WI38 (cell line): ENCODE measurements at regions not wholly inside any gene's neighbourhood (a gene's known extent, or its start where the extent isn't known, plus 50 kb on each side); places are given as distances from the start of the nearest gene placed in this dataset.
"Not testable (repeated sequence)": the region's sequence is repeated elsewhere in the genome, so short reads cannot be mapped to it uniquely, and the experiment has no call there.

Experiments used
- H3K4me3 ChIP-seq: 2 replicates; pipeline ENCODE4 v1.5.1; 2011; ENCODE audit warnings: low read depth, mild to moderate bottlenecking, control low read depth, low read length
- TF ChIP-seq, protein P1 (sequence below): IDR thresholded peaks from 2 replicates; pipeline ENCODE4 v1.5.1; 2012; ENCODE audit warnings: low read depth, mild to moderate bottlenecking, control low read depth, low read length

DNA sequence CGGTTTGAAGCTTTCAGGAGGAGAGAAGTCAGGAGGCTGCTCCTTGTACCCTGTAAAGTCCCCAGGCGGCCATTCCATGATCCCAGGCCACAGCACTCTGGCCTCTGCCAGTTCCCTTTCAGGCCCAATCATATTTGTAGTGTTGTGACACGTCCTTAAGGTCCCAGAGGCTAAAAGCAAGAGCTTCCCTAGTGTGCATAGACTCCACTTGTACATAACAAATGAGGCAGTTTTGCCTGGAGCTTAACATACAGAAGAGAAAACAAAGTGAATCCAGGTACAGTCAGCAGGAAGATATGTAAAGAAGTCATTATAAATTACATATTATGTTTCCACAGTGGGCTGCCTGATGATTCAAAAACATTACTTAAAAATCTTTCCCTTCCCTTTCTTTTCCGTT is 81.1 kb upstream of the RPH3A start:
- TF ChIP-seq, protein P1, sequence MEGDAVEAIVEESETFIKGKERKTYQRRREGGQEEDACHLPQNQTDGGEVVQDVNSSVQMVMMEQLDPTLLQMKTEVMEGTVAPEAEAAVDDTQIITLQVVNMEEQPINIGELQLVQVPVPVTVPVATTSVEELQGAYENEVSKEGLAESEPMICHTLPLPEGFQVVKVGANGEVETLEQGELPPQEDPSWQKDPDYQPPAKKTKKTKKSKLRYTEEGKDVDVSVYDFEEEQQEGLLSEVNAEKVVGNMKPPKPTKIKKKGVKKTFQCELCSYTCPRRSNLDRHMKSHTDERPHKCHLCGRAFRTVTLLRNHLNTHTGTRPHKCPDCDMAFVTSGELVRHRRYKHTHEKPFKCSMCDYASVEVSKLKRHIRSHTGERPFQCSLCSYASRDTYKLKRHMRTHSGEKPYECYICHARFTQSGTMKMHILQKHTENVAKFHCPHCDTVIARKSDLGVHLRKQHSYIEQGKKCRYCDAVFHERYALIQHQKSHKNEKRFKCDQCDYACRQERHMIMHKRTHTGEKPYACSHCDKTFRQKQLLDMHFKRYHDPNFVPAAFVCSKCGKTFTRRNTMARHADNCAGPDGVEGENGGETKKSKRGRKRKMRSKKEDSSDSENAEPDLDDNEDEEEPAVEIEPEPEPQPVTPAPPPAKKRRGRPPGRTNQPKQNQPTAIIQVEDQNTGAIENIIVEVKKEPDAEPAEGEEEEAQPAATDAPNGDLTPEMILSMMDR = no peak
- no peak overlapping the region for H3K4me3 ChIP-seq

DNA sequence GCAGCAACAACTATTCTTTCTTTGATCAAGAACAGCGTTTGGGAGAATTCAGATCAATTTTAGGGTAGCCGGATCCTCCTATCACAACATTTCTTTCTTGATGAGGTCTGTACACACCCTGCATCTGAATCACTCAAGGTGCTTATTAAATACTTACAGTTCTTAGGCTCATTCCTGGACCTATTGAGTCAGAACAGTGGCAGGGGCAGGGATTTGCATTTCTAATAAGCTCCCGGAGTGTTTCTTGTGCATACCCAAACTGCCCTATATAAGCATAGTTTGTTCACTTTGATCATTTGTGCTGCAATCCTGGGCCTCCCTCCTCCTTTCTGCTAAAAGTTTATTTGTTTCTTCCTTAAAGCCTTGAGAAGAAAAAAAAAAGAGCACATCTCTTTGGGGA is 80.5 kb upstream of the RPH3A start:
- TF ChIP-seq, protein P1 = no peak

DNA sequence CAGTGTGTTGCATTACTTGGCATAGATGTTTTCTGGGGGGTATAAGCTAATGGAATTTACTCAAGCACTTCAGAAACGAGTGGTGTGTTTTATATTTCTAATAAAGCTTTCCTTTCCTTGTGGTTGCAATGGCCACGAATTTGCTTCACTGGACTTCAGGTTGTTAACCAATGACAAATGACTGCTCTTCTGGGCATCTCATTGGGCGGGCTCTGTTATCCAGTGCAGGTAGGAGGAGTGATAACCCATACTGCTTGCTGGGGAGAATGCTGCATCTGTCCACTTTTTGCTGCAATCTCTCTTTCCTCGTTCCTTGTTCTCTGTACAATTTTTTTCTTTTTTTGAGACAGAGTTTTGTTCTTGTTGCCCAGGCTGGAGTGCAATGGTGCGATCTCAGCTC is 80.0 kb upstream of the RPH3A start:
- H3K4me3 ChIP-seq = no peak overlapping the region
- TF ChIP-seq, protein P1 = no peak

More for the DNA sequence above, 80.5 kb upstream of the RPH3A start:
- H3K4me3 ChIP-seq = no peak overlapping the region

DNA sequence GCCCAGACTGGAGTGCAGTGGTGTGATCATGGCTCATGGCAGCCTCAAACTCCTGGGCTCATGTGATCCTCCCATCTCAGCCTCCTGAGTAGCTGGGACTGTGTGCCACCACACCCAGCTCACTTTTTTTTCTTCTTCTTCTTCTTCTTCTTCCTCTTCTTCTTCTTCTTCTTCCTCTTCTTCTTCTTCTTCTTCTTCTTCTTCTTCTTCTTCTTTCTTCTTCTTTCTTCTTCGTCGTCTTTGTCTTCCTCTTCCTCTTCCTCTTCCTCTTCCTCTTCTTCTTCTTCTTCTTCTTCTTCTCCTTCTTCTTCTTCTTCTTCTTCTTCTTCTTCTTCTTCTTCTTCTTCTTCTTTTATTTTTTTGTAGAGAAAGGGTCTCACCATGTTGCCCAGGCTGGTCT is 78.8 kb upstream of the RPH3A start:
- H3K4me3 ChIP-seq = not testable (repeated sequence)

DNA sequence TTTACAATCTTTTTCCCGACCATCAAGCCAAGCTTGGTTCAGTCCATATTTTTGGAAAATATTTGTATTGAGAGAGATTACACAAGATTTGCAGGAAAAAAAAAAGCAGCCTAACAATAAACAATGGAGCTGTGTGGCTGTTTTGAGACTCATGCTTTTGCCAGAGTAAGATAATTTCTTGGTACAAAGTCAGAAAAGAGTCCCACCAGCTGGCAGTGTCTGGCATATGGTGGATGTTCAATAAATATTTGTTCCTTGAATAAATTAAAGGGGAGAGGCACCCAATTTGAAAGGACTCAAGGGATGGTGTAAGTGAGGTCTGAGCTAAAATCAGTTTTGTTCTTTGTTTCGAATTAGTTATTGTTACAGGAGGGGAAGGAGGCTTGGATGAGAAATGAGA is 78.1 kb upstream of the RPH3A start:
- TF ChIP-seq, protein P1 = no peak
- H3K4me3 ChIP-seq = no peak overlapping the region

DNA sequence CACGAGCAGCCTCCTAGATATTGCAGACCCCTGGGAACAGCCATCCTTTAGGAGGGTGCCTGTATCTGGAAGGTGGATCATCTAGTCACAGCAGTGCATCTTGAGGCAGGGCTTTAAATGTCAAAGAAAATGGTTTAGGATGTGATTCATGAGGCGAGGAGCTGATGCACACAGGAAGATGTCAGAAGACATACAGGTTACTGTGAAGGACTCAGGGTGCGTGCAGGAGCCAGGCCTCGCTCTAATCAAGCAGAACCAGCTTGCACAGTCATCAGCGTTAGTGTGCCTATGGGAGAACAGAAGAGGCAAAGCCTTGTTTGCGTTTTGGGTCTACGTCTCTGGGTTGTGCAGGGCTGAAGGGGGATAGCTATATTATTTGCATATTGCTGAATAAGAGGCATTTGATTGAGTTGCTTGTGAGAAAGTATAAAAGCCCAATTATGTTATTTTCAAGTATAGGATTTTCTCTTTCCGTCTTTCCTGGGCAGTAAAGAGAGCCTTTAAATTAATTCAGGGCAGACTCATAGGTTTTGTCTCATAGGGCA is 77.3 kb upstream of the RPH3A start:
- H3K4me3 ChIP-seq = no peak overlapping the region
- TF ChIP-seq, protein P1 = no peak

DNA sequence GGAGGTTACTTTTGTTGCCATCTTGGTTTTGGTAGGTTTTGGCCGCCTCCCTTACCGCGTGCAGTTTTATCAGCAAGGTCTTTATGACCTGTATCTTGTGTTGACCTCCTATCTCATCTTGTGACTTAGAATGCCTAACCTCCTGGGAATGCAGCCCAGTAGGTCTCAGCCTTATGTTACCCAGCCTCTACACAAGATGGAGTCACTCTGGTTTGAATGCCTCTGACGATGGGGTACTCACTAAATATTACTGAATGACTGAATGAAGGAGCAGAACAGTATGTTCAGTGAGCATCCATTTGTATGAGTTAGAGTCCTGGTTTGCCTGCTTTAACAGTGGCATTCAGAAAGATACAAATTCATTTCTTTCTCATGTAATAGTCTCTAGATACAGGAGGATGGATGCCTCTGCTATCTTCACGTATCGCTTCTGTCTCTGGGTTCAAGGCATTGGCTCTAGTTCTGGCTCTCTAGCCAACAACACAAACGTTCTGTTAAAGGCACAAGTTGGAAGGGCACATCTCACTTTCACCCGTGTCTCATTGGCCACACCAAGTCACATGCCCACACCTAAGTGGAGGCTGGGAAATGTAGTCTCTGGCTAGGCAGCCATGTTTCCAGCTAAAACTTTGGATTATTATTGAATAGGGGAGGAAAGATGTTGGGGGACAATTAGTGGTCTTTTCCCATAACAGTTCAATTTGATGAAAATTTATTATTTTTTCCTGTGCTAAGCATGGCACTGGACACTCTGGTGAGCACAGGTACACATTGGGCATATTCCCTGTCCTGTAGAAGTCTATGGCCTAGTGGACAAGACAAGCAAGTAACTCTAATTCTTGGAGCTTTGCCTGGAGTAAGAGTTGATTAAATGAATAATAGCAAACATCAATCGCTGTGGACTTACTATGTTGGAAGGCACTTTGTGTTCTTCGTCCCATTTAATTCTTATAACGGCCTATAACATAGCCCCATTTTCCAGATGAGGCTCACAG is 75.2 kb upstream of the RPH3A start:
- TF ChIP-seq, protein P1 = no peak

More for the DNA sequence above, 75.2 kb upstream of the RPH3A start:
- H3K4me3 ChIP-seq = no peak overlapping the region
